ENCODE measurements at regions not wholly inside any gene's neighbourhood (a gene's known extent, or its start where the extent isn't known, plus 50 kb on each side); places are given as distances from the start of the nearest gene placed in this dataset.

- TF ChIP-seq CTCF (conservative IDR thresholded peaks at IDR 0.05; ENCODE audit: low read depth in 2 of 2) (no peak), EZH2 (IDR thresholded peaks at IDR 0.05; ENCODE audit: low read depth, unreplicated experiment) (no peak), POLR2AphosphoS5 (IDR thresholded peaks at IDR 0.05; ENCODE audit: low read depth) (no peak), JUNB (IDR thresholded peaks at IDR 0.05; ENCODE audit: unreplicated experiment) (no peak), EZH2phosphoT487 (IDR thresholded peaks at IDR 0.05; ENCODE audit: unreplicated experiment) (no peak), REST (IDR thresholded peaks at IDR 0.05; ENCODE audit: unreplicated experiment) (no peak)
These were observed 642.2 kb downstream of the BRD1 start for GRCh38 chr22:49185312-49185969.

Data from GM23338 (cell line).